Mesendoderm (in vitro differentiated cells): ENCODE measurements at regions not wholly inside any gene's neighbourhood (a gene's known extent, or its start where the extent isn't known, plus 50 kb on each side); places are given as distances from the start of the nearest gene placed in this dataset.
"Not testable (repeated sequence)": the region's sequence is repeated elsewhere in the genome, so short reads cannot be mapped to it uniquely, and the experiment has no call there.

Source experiments
- DNase-seq: peaks from one replicate; pipeline ENCODE4 v3.0.0; 2013
- H2AK5ac ChIP-seq: 2 replicates; pipeline ENCODE4 v1.6.1; 2013; ENCODE audit warnings: low read length, inconsistent platforms
- H2BK120ac ChIP-seq: 2 replicates; pipeline ENCODE4 v1.6.1; 2013; ENCODE audit warnings: low read depth, mild to moderate bottlenecking, low read length, moderate library complexity, mixed read lengths
- H2BK15ac ChIP-seq: replicated peaks from 2 replicates; pipeline ENCODE4 v1.6.1; 2013; ENCODE audit warnings: low read depth, mild to moderate bottlenecking, moderate library complexity
- H2BK5ac ChIP-seq: 2 replicates; pipeline ENCODE4 v1.6.1; 2013; ENCODE audit warnings: low read length, inconsistent platforms
- H3K18ac ChIP-seq: 2 replicates; pipeline ENCODE4 v1.6.1; 2013; ENCODE audit warnings: mild to moderate bottlenecking, low read length, mixed read lengths
- H3K23ac ChIP-seq: one replicate; pipeline ENCODE4 v1.6.1; 2013; ENCODE audit warnings: low read length
- H3K27ac ChIP-seq: 2 replicates; pipeline ENCODE4 v1.5.1; 2013; ENCODE audit warnings: low read depth, mild to moderate bottlenecking, inconsistent platforms, low read length, moderate library complexity
- H3K27me3 ChIP-seq: 2 replicates; pipeline ENCODE4 v1.6.1; 2013; ENCODE audit warnings: low read length, control low read depth, mild to moderate bottlenecking, inconsistent platforms; ENCODE audit not compliant: insufficient read depth, poor library complexity
- H3K36me3 ChIP-seq: 2 replicates; pipeline ENCODE4 v1.6.1; 2013; ENCODE audit warnings: low read length, inconsistent platforms; ENCODE audit not compliant: control insufficient read depth, insufficient read depth
- H3K4ac ChIP-seq: one replicate; pipeline ENCODE4 v1.6.1; 2013; ENCODE audit warnings: low read depth, mild to moderate bottlenecking, low read length, moderate library complexity
- H3K4me1 ChIP-seq: 2 replicates; pipeline ENCODE4 v1.6.1; 2013; ENCODE audit warnings: low read depth, low read length, inconsistent platforms; ENCODE audit not compliant: control insufficient read depth
- H3K4me2 ChIP-seq: 2 replicates; pipeline ENCODE4 v1.6.1; 2013; ENCODE audit warnings: low read length
- H3K4me3 ChIP-seq: 2 replicates; pipeline ENCODE4 v1.5.1; 2013; ENCODE audit warnings: mild to moderate bottlenecking, low read length
- H3K56ac ChIP-seq: one replicate; pipeline ENCODE4 v1.6.1; 2013; ENCODE audit warnings: low read length
- H3K79me1 ChIP-seq: 2 replicates; pipeline ENCODE4 v1.6.1; 2013; ENCODE audit warnings: low read length, inconsistent platforms
- H3K79me2 ChIP-seq: 2 replicates; pipeline ENCODE4 v1.6.1; 2013; ENCODE audit warnings: mild to moderate bottlenecking, low read length; ENCODE audit not compliant: control insufficient read depth, insufficient read depth
- H3K9ac ChIP-seq: 2 replicates; pipeline ENCODE4 v1.6.1; 2013; ENCODE audit warnings: low read length, inconsistent platforms
- H4K5ac ChIP-seq: one replicate; pipeline ENCODE4 v1.6.1; 2013; ENCODE audit warnings: low read length
- H4K8ac ChIP-seq: one replicate; pipeline ENCODE4 v1.6.1; 2013; ENCODE audit warnings: low read depth, mild to moderate bottlenecking, control low read depth, low read length, moderate library complexity
- WGBS: extraction: QIAGEN DNeasy Blood & Tissue Kit; methylation state at CpG from one replicate; pipeline ENCODE4 v1.1.7; 2013; ENCODE audit warnings: low lambda C conversion rate, missing lambda C conversion rate; ENCODE audit not compliant: insufficient coverage; ENCODE audit errors: extremely low coverage; 5-methylcytosine and 5-hydroxymethylcytosine counted together

GRCh38 chrX:96183391-96183790, 501.3 kb upstream of the DIAPH2 start:
- DNase-seq, result no peak
- no peak overlapping the region for H2BK120ac ChIP-seq
- H2AK5ac ChIP-seq, result no peak overlapping the region
- H3K4me3 ChIP-seq, result no peak overlapping the region
- no peak overlapping the region for H3K18ac ChIP-seq
- H4K8ac ChIP-seq, result no peak overlapping the region
- H4K5ac ChIP-seq, result no peak overlapping the region
- no CpG with 5 or more reads among the region's 3 CpGs for WGBS
- H3K79me1 ChIP-seq, result no peaks in the 10 kb centered on the region
- H3K36me3 ChIP-seq, result no peaks in the 10 kb centered on the region
- H3K23ac ChIP-seq, result no peak overlapping the region
- no peak overlapping the region for H2BK15ac ChIP-seq
- H3K4ac ChIP-seq, result no peak overlapping the region
- H3K4me2 ChIP-seq, result no peak overlapping the region
- no peaks in the 10 kb centered on the region for H3K4me1 ChIP-seq
- no peak overlapping the region for H3K9ac ChIP-seq
- H3K56ac ChIP-seq, result no peak overlapping the region
- no peaks in the 10 kb centered on the region for H3K27me3 ChIP-seq
- H3K27ac ChIP-seq, result no peak overlapping the region
- no peaks in the 10 kb centered on the region for H3K79me2 ChIP-seq
- no peak overlapping the region for H2BK5ac ChIP-seq

DNA sequence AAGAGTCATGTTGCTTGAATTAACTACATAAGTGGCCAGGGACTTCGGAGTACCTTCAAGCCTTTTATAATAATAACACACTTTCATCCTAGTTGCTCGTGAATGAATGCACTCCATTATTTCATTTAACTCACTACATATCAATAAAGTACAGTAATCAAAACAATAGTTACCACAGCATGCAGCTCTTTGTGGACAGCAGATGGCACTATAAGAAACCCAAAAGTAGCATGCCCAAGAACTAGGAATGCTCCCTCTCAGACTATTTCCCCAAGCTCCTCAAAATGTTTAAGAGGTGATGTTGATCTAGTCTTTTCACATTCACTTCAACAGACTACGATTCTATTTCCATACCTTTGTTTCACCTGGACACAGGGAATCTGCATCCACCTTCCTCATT, 500.8 kb upstream of the DIAPH2 start:
- peak; percentile 41 for DNase-seq
- Histone ChIP-seq H3K27ac (no peak overlapping the region), H3K4me2 (no peak overlapping the region), H3K36me3 (no peaks in the 10 kb centered on the region), H3K4me3 (no peak overlapping the region), H3K79me1 (no peaks in the 10 kb centered on the region), H2BK5ac (no peak overlapping the region), H3K27me3 (no peaks in the 10 kb centered on the region), H2BK120ac (no peak overlapping the region), H3K4ac (no peak overlapping the region), H2AK5ac (no peak overlapping the region), H3K56ac (no peak overlapping the region), H3K9ac (no peak overlapping the region), H3K4me1 (no peaks in the 10 kb centered on the region), H3K23ac (no peak overlapping the region), H3K79me2 (no peaks in the 10 kb centered on the region), H4K8ac (no peak overlapping the region), H3K18ac (no peak overlapping the region), H2BK15ac (no peak overlapping the region), H4K5ac (no peak overlapping the region)
- WGBS, result no CpG with 5 or more reads among the region's 3 CpGs

DNA sequence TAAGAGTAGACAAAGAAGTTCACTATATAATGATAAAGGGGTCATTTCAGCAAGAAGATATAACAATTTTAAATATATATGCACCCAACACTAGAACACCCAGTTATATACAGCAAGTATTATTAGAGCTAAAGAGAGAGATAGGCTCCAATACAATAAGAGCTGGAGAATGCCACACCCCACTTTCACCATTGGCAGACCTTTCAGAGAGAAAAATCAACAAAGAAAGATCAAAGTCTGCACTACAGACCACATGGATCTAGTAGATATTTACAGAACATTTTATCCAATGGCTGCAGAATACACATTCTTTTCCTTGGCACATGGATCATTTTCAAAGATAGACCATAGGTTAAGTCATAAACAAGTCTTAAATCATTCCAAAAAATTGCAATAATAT, 479.7 kb upstream of the DIAPH2 start:
- no peak overlapping the region for H3K23ac ChIP-seq
- H3K4me3 ChIP-seq, result no peak overlapping the region
- H3K9ac ChIP-seq, result no peak overlapping the region
- H2AK5ac ChIP-seq, result no peak overlapping the region
- no peak overlapping the region for H3K56ac ChIP-seq
- H3K79me2 ChIP-seq, result no peaks in the 10 kb centered on the region
- no peaks in the 10 kb centered on the region for H3K79me1 ChIP-seq
- H2BK5ac ChIP-seq, result no peak overlapping the region
- H3K27ac ChIP-seq, result no peak overlapping the region
- H4K5ac ChIP-seq, result no peak overlapping the region
- H3K18ac ChIP-seq, result no peak overlapping the region
- no peaks in the 10 kb centered on the region for H3K4me1 ChIP-seq
- no peak overlapping the region for H2BK120ac ChIP-seq
- no peak for DNase-seq
- H4K8ac ChIP-seq, result no peak overlapping the region
- no peaks in the 10 kb centered on the region for H3K36me3 ChIP-seq
- H3K27me3 ChIP-seq, result no peaks in the 10 kb centered on the region
- no peak overlapping the region for H3K4me2 ChIP-seq
- H2BK15ac ChIP-seq, result no peak overlapping the region
- H3K4ac ChIP-seq, result no peak overlapping the region

DNA sequence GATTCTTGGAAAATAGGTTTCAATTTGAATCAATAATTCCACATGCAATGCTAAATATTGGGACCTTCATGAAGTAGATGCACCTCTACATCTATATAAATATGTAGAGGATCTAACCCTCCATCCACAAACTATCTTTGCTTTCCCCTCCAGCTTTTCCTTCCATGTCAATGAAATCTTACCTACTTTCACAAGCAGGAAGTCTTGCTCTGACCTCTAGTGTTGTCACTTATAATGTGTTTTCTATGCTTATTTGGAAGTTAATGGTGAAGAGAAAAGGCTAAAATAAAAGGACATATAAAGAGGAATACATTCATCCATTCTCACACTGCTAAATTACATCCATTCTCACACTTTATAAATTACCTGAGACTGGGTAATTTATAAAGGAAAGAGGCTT, 472.7 kb upstream of the DIAPH2 start:
- Histone ChIP-seq H3K9ac (no peak overlapping the region), H3K4me2 (no peak overlapping the region), H3K4ac (no peak overlapping the region), H3K36me3 (no peaks in the 10 kb centered on the region), H2BK120ac (no peak overlapping the region), H3K27me3 (no peaks in the 10 kb centered on the region), H4K8ac (no peak overlapping the region), H4K5ac (no peak overlapping the region), H3K79me1 (no peaks in the 10 kb centered on the region), H3K56ac (no peak overlapping the region), H3K4me3 (no peak overlapping the region), H3K27ac (no peak overlapping the region), H2BK5ac (no peak overlapping the region), H3K23ac (no peak overlapping the region), H3K79me2 (no peaks in the 10 kb centered on the region), H3K18ac (no peak overlapping the region), H2BK15ac (no peak overlapping the region), H2AK5ac (no peak overlapping the region), H3K4me1 (no peaks in the 10 kb centered on the region)
- no peak for DNase-seq

DNA sequence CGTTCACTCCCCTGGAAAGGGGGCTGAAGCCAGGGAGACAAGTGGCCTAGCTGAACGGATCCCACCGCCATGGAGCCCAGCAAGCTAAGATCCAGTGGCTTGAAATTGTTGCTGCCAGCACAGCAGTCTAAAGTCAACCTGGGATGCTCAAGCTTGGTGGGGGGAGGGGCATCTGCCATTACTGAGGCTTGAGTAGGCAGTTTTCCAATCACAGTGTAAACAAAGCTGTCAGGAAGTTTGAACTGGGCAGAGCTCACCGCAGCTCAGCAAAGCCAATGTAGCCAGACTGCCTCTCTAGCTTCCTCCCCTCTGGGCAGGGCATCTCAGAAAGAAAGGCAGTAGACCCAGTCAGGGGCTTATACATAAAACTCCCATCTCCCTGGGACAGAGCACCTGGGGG, 470.0 kb upstream of the DIAPH2 start:
- H2BK15ac ChIP-seq, H3K79me2 ChIP-seq, H3K23ac ChIP-seq, H3K27ac ChIP-seq, H4K8ac ChIP-seq, H3K4ac ChIP-seq, H3K27me3 ChIP-seq, H2AK5ac ChIP-seq, H2BK5ac ChIP-seq, H4K5ac ChIP-seq, H3K36me3 ChIP-seq, H3K4me3 ChIP-seq, H3K9ac ChIP-seq, H3K4me1 ChIP-seq, H3K18ac ChIP-seq, H3K79me1 ChIP-seq, H2BK120ac ChIP-seq, H3K4me2 ChIP-seq, DNase-seq, H3K56ac ChIP-seq: not testable (repeated sequence)
- no CpG with 5 or more reads among the region's 4 CpGs for WGBS

DNA sequence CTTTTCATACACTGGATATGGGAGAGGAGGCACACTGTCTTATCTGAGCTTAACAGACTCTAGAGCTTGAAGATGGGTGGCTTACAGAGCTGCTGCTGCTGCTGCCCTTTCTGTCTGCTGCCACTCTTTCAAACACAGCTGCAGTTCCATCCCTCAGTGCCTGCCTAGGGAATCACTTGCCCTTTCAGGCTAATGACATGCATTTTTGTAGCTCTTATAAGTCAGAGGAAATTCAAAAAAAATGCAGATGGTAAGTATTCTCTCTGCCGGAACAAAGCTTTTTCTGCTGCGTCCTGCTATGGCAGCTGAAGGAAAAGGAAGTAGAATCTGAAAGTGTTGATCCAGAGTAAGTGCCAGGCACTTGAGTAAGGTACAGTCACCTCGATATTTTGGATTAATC, 460.4 kb upstream of the DIAPH2 start:
- no peak overlapping the region for H3K23ac ChIP-seq
- no peaks in the 10 kb centered on the region for H3K4me1 ChIP-seq
- H3K79me1 ChIP-seq, result no peaks in the 10 kb centered on the region
- H2AK5ac ChIP-seq, result no peak overlapping the region
- H3K4me3 ChIP-seq, result no peak overlapping the region
- H4K8ac ChIP-seq, result no peak overlapping the region
- no peak overlapping the region for H2BK5ac ChIP-seq
- H3K79me2 ChIP-seq, result no peaks in the 10 kb centered on the region
- H3K27me3 ChIP-seq, result no peaks in the 10 kb centered on the region
- no peak overlapping the region for H2BK15ac ChIP-seq
- no peak overlapping the region for H2BK120ac ChIP-seq
- no peak overlapping the region for H4K5ac ChIP-seq
- H3K27ac ChIP-seq, result no peak overlapping the region
- H3K4me2 ChIP-seq, result no peak overlapping the region
- peak; percentile 14 for DNase-seq
- WGBS, result no CpG with 5 or more reads among the region's 3 CpGs
- no peak overlapping the region for H3K4ac ChIP-seq
- no peak overlapping the region for H3K18ac ChIP-seq
- no peak overlapping the region for H3K9ac ChIP-seq
- no peaks in the 10 kb centered on the region for H3K36me3 ChIP-seq
- H3K56ac ChIP-seq, result no peak overlapping the region
